ENCODE measurements at regions not wholly inside any gene's neighbourhood (a gene's known extent, or its start where the extent isn't known, plus 50 kb on each side); places are given as distances from the start of the nearest gene placed in this dataset.
A peak's percentile ranks its signal among the peaks of the same experiment; 100 is the strongest.

- DNase-seq = no peak
These were observed 243.7 kb upstream of the BMPER start for GRCh38 chr7:33661430-33662160.

GRCh38 chr7:33666531-33666930 is 238.8 kb upstream of the BMPER start:
- DNase-seq = no peak

DNA sequence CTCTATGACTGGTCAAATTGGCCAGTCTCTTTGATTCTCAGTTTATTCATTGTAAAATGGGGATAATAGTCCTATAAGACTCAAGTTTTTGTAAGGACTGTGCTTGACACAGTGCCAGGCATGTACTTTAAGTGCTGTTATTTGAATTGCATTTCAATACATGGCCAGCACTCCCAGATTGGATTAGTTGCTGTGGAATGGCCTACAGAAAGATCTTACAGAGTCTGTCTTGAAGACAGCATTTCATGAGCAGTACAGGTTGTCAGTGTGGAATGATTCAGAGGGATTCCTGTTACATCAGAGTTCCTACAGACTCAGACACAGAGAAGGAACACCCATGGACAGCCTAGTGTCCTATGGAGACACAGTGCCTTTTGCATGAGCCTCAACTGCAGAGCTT is 238.1 kb upstream of the BMPER start:
- no peak for DNase-seq

DNA sequence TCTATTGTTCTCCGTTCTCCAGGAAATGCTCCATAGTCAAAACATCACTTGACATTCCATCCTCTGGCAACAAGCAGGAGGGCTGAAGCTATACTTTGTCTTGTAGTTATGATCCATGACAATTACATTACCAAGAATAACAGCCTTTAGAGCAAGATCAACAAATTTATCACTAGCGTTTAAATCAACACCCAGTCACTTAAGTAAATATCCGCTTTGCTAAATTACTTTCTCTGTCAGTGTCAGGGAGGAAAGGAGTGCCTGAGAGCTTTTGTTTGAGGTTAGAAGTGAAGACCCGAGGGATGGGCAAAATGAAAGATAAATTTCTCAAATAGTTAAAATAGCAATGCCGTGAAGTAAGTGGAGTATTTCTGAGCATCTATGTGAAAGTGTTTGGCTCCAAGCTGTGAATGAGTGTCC is 236.1 kb upstream of the BMPER start:
- DNase-seq = no peak

DNA sequence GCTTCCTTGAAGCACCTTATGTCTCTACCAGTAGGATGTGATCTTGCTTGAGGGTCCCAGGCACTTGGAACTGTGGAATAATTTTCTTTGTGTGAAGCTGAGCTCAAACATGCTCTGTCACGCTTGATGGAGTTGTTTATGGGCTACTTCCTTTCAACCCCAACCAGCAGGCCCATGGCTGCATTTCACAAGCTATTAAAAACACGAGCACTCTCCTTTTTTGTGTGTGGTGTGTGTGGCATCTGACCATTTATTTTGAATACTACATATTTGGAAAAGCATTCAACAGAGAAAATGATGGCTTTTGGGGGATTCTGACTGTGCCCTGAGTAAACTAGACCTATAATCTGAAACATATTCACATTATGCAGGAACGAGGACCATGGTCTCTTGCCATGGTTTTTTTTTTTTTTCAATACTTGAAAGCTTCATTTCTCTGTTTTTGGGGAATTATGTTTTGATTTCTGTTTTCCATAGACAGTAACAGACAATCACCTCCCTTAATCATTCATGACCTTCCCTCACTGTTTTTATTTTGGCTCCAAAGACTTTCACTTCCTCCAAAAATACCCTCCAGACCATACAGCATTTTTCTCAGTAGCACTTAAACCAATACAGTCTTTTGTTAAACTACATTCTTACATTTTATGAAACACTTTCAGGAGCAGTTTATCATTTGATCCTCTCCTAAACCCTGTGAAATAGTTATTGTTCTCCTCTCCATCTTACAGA is 233.6 kb upstream of the BMPER start:
- no peak for DNase-seq

DNA sequence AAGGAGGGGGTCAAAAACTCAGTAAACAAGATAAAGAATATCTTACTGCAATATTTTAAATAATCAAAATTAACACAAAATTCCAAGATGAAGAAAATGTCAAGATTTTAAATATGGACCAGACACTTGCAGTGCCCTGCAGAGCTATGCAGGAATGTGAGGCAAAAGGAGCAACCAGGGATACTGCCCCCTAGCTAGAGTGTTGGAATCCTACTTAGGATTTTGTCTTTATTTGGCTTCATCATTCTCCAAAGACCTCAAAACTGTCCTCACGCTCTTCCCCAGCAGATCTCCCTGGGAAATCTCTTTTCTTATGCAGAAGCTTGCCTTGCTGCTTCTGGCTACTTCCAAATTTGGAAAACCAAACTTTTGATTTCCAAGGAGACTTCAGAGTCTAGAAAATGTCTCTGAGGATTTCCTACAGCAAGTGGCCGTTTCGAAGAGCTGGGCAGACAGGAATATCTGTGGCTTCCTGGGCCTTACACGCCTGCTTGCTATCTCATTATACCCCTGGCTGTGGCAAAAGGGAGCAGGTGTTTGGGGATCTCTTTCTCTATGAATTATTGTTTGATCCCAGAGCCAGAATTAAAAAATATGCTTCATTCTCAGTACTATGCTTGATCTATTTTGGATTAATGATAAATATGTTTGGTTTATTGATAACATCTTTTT is 232.2 kb upstream of the BMPER start:
- no peak for DNase-seq

DNA sequence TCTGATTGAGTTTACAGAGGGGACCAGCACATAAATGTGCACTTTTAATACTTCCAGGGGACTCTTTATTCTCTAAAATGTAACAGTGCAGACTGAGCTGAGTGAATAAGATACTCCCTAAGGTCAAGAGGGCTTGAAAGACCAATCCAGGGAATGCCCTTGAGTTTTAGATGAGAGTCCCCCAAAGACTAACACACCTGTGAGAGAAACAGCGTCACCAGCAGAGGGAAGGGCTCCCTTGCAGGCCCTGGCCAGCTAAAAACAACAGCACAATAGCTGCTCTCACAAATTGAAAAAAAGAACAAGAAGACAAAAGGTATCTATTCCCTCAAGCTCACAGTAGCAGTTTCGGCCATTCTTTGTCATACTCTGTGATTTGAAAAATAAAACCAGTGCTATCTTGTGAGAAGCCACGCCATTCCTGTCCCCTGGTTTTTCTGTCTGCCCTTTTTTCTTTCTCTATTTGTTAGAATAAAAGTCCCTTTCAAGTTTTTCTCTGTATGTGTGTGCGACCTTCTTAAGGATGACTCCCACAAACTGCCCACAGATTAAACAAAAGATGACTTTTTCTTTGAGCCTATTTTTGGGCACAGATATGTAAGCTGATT is 230.4 kb upstream of the BMPER start:
- DNase-seq = no peak

- DNase-seq = peak in 1 of 2 donors; percentile 34
These were observed 227.8 kb upstream of the BMPER start for GRCh38 chr7:33677556-33677955.

- DNase-seq = no peak
These were observed 226.6 kb upstream of the BMPER start for GRCh38 chr7:33678569-33679335.

GRCh38 chr7:33680682-33681081 is 224.7 kb upstream of the BMPER start:
- no peak for DNase-seq

- no peak for DNase-seq
These were observed 219.8 kb upstream of the BMPER start for GRCh38 chr7:33685503-33685902.

GRCh38 chr7:33685981-33686683 is 219.2 kb upstream of the BMPER start:
- no peak for DNase-seq

GRCh38 chr7:33687625-33688024 is 217.7 kb upstream of the BMPER start:
- DNase-seq = no peak

DNA sequence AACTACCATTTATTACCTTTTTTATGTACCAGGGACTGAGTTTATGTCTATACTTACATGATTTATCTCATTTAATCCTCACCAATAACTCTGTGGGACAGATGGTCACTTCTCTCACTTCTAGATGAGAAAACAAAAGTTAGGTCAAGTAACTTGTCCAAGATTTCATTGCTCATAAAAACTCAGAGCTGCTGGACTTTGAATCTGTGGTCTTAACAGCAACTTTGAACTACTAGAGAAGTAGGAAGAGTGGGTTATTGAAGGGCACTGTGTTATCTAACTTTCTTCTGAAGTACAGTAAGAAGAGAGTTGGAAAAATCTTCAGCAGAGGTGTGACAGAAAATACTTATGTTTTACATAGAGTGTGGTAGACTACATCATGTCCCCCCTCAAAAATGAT is 214.2 kb upstream of the BMPER start:
- no peak for DNase-seq

DNA sequence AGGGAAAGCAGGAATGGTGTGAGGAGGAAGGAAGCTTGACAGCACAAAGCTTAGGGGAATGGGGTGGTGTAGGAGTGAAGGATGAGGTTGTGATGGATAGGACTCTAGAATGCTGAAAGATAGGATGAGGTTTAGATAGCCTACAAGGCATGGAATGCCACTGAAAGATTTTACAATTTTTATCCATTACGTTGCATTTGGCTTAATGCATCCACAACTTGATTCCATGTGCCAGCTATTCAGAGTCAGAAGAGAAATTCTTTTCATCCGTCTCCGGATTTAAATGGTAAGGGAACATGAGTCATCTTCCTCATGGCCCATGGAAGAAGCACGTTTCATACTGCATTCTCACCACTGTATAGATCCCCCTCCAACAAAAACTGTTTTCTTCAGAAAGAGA is 212.4 kb upstream of the BMPER start:
- no peak for DNase-seq

GRCh38 chr7:33694006-33694405 is 211.3 kb upstream of the BMPER start:
- no peak for DNase-seq

DNA sequence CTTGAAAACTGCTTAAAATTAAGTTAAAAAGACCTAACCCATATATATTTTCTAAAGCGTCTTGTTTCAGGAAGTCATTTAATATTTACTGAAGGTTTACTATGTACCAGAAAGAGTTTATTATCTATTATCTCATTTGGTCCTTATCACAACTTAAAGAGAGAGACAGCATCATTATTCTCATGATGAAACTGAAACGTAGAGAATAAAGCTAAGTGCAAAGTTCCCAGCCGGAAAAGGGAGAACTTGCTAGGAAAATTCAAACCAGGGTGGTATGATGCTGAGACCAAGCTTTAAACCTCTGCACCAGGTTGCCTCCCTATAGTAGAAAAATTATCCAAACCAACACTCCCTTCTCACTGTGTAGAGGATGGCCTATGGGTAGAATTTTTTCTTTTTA is 207.7 kb upstream of the BMPER start:
- no peak for DNase-seq

GRCh38 chr7:33698041-33698440 is 207.3 kb upstream of the BMPER start:
- DNase-seq = no peak

DNA sequence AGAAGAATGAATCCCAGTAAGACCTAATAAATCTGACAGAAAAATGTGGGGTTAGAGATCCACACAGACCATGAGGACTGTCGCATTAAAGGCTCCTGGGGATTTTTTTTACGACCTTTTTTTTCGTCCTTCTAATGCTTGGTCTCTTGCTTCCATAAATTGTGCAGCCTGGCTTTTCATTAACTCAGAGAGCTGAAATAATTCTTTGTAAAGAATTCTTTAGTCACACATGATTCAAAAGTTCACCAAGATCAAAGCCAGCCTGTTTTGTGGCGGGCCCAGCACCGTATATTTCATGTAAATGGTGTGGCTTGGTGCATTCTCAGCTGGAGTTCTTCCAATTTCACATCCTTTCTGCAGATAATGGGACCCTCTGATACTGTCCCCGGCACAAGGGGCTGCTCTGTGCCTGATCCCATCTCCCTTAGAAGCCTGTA is 206.6 kb upstream of the BMPER start:
- no peak for DNase-seq

DNA sequence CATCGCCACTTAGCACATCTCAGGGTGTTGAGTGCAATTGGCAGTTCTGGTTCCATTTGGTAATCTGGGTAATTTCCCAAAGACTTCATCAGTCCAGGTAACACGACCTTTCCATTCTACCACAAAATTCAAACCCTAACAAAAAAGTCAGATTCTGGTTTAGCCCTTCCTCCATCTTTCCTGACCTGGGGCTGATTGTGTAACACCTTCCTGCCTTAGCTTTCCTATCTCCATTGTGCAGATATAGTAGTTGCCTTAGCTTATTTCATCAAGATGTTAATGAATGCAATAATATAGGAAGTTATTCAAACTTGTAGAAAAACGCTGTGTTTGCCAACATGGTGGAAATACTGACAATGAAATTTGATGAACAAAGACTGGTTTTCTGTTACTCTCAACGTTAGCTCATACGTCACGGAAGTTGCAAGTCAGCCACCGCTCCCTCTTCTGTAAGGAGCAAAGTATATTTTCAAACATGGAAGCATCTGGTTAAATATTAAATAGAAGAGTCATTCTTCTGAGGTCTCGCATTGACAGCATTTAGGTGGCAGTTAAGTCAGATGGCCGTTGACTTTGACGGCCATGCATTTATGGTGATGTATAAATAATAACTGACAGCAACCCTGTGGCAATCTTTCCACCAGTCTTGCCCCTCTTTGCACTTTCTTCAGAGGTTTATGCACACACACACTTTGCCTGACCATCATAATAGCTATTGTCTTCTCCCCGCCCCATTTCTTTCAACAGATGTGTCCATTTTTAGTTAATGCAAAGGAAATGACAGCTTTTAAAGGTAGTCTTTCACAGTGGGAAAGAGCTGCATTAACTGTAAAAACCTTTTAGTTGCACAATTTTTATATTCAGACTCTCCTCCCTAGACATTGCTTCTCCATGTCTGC is 205.1 kb upstream of the BMPER start:
- DNase-seq = no peak
